ENCODE measurements at regions not wholly inside any gene's neighbourhood (a gene's known extent, or its start where the extent isn't known, plus 50 kb on each side); places are given as distances from the start of the nearest gene placed in this dataset.

DNA sequence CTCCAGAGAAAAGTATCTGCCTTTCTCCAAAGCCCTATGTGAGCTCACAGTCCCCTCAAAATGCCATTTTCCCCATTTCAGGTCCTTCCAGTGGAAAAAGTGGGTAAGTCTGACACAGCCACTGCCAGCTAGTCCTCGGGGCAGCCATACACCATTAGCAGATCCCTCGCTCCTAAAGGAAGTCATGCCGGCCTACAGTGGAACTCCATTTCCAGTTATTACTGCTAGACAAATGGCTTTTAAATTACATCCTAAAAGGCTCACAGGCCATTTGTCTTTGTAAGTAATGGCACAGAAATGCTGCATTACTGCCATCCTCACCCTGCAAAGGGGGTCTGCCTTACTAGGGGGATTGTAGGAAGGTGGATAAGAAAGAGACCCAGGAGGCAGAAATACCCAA is 259.4 kb upstream of the SIX2 start:
- TF ChIP-seq ZFP3 (CRISPR knock-in tag; IDR thresholded peaks at IDR 0.05), result no peak
- TF ChIP-seq ZFP30 (CRISPR knock-in tag; IDR thresholded peaks at IDR 0.05), result no peak
- no peak for TF ChIP-seq PPARA (CRISPR knock-in tag; IDR thresholded peaks at IDR 0.05; ENCODE audit: borderline replicate concordance)
- no peak for TF ChIP-seq RARB (CRISPR knock-in tag; IDR thresholded peaks at IDR 0.05)
- no peak for TF ChIP-seq PATZ1 (CRISPR knock-in tag; IDR thresholded peaks at IDR 0.05; ENCODE audit: borderline replicate concordance)
- no peak for TF ChIP-seq CSDC2 (CRISPR knock-in tag; IDR thresholded peaks at IDR 0.05)
- TF ChIP-seq ARNTL (CRISPR knock-in tag; IDR thresholded peaks at IDR 0.05; ENCODE audit: borderline replicate concordance, low read depth), result no peak
- no peak for TF ChIP-seq GLIS3 (CRISPR knock-in tag; IDR thresholded peaks at IDR 0.05)
- TF ChIP-seq, protein P1, sequence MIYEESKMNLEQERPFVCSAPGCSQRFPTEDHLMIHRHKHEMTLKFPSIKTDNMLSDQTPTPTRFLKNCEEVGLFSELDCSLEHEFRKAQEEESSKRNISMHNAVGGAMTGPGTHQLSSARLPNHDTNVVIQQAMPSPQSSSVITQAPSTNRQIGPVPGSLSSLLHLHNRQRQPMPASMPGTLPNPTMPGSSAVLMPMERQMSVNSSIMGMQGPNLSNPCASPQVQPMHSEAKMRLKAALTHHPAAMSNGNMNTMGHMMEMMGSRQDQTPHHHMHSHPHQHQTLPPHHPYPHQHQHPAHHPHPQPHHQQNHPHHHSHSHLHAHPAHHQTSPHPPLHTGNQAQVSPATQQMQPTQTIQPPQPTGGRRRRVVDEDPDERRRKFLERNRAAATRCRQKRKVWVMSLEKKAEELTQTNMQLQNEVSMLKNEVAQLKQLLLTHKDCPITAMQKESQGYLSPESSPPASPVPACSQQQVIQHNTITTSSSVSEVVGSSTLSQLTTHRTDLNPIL (CRISPR knock-in tag; IDR thresholded peaks at IDR 0.05; ENCODE audit: low read depth), result no peak
- TF ChIP-seq TCF4 (CRISPR knock-in tag; IDR thresholded peaks at IDR 0.05; ENCODE audit: borderline replicate concordance), result no peak
- TF ChIP-seq ZNF70 (CRISPR knock-in tag; IDR thresholded peaks at IDR 0.05), result no peak
